ENCODE measurements at regions not wholly inside any gene's neighbourhood (a gene's known extent, or its start where the extent isn't known, plus 50 kb on each side); places are given as distances from the start of the nearest gene placed in this dataset.

DNA sequence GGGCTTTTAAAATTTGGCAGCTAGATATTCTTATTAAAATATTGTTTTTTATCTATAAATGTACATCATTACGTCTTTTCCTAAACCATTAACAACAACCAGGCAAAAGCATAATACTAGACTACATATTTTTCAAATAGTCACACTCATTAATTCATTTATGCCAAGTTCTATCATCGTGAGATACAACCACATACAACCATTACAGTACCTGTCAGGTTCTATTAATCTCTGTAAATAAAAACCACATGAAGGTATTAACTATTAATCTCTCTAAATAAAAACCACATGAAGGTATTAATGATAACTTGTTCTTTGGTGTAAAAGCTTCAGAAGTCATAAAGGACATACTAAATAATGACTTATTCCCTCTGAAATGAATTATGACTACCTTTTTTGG lies 432.7 kb downstream of the TMX3 start:
- WGBS, 2 donors (ENCODE audit: low coverage in 1 of 2) = 65 to 88% methylated on average over 2 of the region's 2 CpGs
- Histone ChIP-seq H3K36me3 (no peaks in the 10 kb centered on the region), H3K27ac (no peak overlapping the region), H3K9me3 (no peaks in the 10 kb centered on the region), H3K4me3 (no peak overlapping the region), H3K27me3 (no peaks in the 10 kb centered on the region), H3K4me1 (no peaks in the 10 kb centered on the region)
- ATAC-seq = no peak
- TF ChIP-seq EP300 (IDR thresholded peaks at IDR 0.05) = no peak
- TF ChIP-seq POLR2AphosphoS5 (IDR thresholded peaks at IDR 0.05) = no peak
- TF ChIP-seq POLR2A (IDR thresholded peaks at IDR 0.05) = no peak
- TF ChIP-seq, protein P1, sequence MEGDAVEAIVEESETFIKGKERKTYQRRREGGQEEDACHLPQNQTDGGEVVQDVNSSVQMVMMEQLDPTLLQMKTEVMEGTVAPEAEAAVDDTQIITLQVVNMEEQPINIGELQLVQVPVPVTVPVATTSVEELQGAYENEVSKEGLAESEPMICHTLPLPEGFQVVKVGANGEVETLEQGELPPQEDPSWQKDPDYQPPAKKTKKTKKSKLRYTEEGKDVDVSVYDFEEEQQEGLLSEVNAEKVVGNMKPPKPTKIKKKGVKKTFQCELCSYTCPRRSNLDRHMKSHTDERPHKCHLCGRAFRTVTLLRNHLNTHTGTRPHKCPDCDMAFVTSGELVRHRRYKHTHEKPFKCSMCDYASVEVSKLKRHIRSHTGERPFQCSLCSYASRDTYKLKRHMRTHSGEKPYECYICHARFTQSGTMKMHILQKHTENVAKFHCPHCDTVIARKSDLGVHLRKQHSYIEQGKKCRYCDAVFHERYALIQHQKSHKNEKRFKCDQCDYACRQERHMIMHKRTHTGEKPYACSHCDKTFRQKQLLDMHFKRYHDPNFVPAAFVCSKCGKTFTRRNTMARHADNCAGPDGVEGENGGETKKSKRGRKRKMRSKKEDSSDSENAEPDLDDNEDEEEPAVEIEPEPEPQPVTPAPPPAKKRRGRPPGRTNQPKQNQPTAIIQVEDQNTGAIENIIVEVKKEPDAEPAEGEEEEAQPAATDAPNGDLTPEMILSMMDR (IDR thresholded peaks at IDR 0.05) = no peak

DNA sequence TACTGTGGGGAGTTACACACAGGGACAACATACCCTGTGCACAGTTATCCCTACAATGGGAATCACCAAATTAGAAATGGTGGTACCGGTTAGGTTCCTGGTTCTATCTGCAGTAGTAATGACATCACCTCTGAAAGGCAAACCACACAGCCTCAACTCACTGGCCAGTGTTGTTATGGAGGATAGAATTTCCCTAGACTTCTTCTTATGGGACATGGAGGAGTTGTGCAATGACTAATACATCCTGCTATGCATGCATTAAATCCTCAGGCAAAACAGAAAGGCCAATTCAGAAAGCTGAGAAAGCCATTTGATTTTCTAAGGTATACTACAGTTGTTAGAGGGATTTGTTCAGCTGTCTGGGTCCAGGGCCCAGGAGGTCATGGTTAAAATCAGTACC lies 439.3 kb downstream of the TMX3 start:
- 100% methylated on average over 1 of the region's 1 CpG; no CpG with 5 or more reads in 1 of the 2 donors for WGBS, 2 donors (ENCODE audit: low coverage in 1 of 2)
- Histone ChIP-seq H3K4me3 (no peak overlapping the region), H3K4me1 (no peaks in the 10 kb centered on the region), H3K9me3 (no peaks in the 10 kb centered on the region), H3K36me3 (no peaks in the 10 kb centered on the region), H3K27me3 (no peaks in the 10 kb centered on the region), H3K27ac (no peak overlapping the region)
- TF ChIP-seq POLR2AphosphoS5 (IDR thresholded peaks at IDR 0.05) (no peak), EP300 (IDR thresholded peaks at IDR 0.05) (no peak), POLR2A (IDR thresholded peaks at IDR 0.05) (no peak)
- TF ChIP-seq, protein P1 (IDR thresholded peaks at IDR 0.05) = no peak
- no peak for ATAC-seq

DNA sequence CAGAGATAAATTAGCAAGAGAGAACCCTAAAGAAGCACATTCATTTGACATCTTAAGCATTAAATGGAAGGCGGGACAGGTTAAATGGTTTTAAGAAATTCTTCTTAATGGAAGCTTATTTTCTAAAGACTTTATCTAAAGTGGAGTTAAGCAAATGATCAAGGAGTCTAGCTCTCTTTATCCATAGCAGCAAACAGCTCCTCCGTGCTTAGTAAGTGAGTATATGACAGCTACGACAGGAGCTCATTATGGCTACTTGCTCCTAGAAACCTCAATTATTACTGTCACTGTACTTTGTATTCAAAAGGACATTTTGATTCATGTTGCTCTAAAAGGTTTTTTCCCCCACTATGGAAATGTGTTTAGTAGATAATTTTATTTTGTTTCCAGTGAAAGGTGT lies 444.9 kb downstream of the TMX3 start:
- 49 to 80% methylated on average over 3 of the region's 3 CpGs for WGBS, 2 donors (ENCODE audit: low coverage in 1 of 2)
- ATAC-seq = no peak
- no peak overlapping the region for H3K4me3 ChIP-seq
- TF ChIP-seq, protein P1 (IDR thresholded peaks at IDR 0.05) = no peak
- TF ChIP-seq EP300 (IDR thresholded peaks at IDR 0.05) (no peak), POLR2A (IDR thresholded peaks at IDR 0.05) (no peak), POLR2AphosphoS5 (IDR thresholded peaks at IDR 0.05) (no peak)
- no peaks in the 10 kb centered on the region for H3K9me3 ChIP-seq
- no peak overlapping the region for H3K27ac ChIP-seq
- no peaks in the 10 kb centered on the region for H3K4me1 ChIP-seq
- no peaks in the 10 kb centered on the region for H3K36me3 ChIP-seq
- no peaks in the 10 kb centered on the region for H3K27me3 ChIP-seq

DNA sequence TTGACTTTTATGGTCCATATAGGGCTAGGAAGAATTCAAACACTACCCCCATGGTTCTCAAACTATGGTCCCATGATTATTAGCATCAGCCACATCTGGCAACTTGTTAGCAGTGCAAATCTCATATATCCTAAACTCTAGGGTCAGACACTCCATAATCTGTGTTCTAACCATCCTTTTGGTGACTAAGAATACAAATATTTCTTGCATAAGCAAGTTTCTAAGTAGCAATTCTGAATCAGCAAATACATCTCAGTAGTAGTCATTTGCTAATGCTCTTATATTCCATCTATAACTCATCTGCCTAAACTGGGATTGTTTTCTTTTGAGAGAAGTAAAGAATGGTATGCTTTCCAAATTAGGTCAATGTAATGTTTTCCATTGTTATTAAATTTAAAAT lies 447.3 kb downstream of the TMX3 start:
- no peak overlapping the region for H3K4me3 ChIP-seq
- no peak for TF ChIP-seq POLR2A (IDR thresholded peaks at IDR 0.05)
- H3K9me3 ChIP-seq = no peaks in the 10 kb centered on the region
- no peaks in the 10 kb centered on the region for H3K4me1 ChIP-seq
- H3K27ac ChIP-seq = no peak overlapping the region
- no peaks in the 10 kb centered on the region for H3K27me3 ChIP-seq
- no peak for ATAC-seq
- no peaks in the 10 kb centered on the region for H3K36me3 ChIP-seq

DNA sequence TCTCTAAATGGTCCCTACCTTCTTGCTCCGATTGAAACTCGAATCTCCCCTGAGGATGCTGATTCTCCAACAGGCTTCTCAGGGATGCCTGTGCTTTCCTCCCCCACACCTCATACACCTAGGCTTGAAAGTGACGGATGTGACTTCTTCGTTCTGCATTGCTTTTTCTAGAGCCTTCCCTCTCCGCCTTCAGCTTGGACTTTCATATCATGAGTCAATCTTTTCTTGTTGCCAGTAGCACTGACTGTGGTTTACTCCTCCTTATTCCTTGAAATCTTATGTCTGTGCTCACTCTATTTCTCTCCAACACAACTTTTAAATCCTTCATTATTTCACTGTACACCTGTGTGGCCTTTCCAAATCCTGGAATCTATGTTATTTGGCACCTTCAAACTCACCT lies 451.4 kb downstream of the TMX3 start:
- H3K9me3 ChIP-seq = no peaks in the 10 kb centered on the region
- ATAC-seq = no peak
- no peak overlapping the region for H3K4me3 ChIP-seq
- H3K27me3 ChIP-seq = no peaks in the 10 kb centered on the region
- no peaks in the 10 kb centered on the region for H3K36me3 ChIP-seq
- 80% methylated on average over 4 to 5 of the region's 5 CpGs for WGBS, 2 donors (ENCODE audit: low coverage in 1 of 2)
- no peaks in the 10 kb centered on the region for H3K4me1 ChIP-seq
- TF ChIP-seq POLR2AphosphoS5 (IDR thresholded peaks at IDR 0.05) = no peak
- TF ChIP-seq POLR2A (IDR thresholded peaks at IDR 0.05) = no peak
- TF ChIP-seq EP300 (IDR thresholded peaks at IDR 0.05) = no peak
- TF ChIP-seq, protein P1 (IDR thresholded peaks at IDR 0.05) = no peak
- no peak overlapping the region for H3K27ac ChIP-seq
